Breast epithelium (tissue), 4 donors: ENCODE measurements at regions not wholly inside any gene's neighbourhood (a gene's known extent, or its start where the extent isn't known, plus 50 kb on each side); places are given as distances from the start of the nearest gene placed in this dataset.

Source experiments
- DNase-seq, 2 donors: peaks; one replicate each; pipeline ENCODE4 v3.0.0-alpha.2; 2019; ENCODE audit warnings: low spot score in 2 of 2
- H3K27ac ChIP-seq, 2 donors: fragments of 200-600 bp; sonication (generic) in 1 of 2; one replicate each; pipeline ENCODE4 v1.5.1; 2016 to 2019; ENCODE audit warnings: mild to moderate bottlenecking in 1 of 2
- H3K27me3 ChIP-seq, 2 donors: fragments of 200-600 bp; sonication (generic) in 1 of 2; one replicate each; pipeline versions ENCODE4 v1.5.1 to v1.6.0; 2017 to 2019; ENCODE audit warnings: control low read depth in 1 of 2, mild to moderate bottlenecking in 1 of 2
- H3K36me3 ChIP-seq: fragments of 200-600 bp; one replicate; pipeline ENCODE4 v1.5.1; 2019
- H3K4me1 ChIP-seq, 2 donors: fragments of 200-600 bp; sonication (generic); one replicate each; pipeline ENCODE4 v1.5.1; 2016 to 2019; ENCODE audit warnings: control low read depth in 1 of 2
- H3K4me3 ChIP-seq, 3 donors: fragments of 200-600 bp; sonication (generic); 1 replicate in 2 of 3; 2 replicates in 1 of 3; pipeline ENCODE4 v1.5.1; 2016 to 2019; ENCODE audit warnings: mild to moderate bottlenecking in 3 of 3, moderate library complexity in 2 of 3
- H3K9me3 ChIP-seq, 2 donors: fragments of 200-600 bp; sonication (generic) in 1 of 2; one replicate each; pipeline ENCODE4 v1.5.1; 2016 to 2019; ENCODE audit warnings: control low read depth in 1 of 2
- POLR2A ChIP-seq: fragments of 450-650 bp; IDR thresholded peaks from one replicate; pipeline ENCODE4 v1.6.1; 2016; ENCODE audit warnings: antibody characterized with exemption, mild to moderate bottlenecking, moderate library complexity
- POLR2AphosphoS5 ChIP-seq, 3 donors: sonication (generic); formaldehyde crosslinking; IDR thresholded peaks; one replicate each; pipeline ENCODE4 v1.6.1; 2017; ENCODE audit warnings: antibody characterized with exemption in 3 of 3
- intact Hi-C: fragments of 100-400 bp; cut with DNase I; formaldehyde crosslinking; loops from one replicate; pipeline ENCODE4 v1.15.1; 2023; ENCODE audit warnings: low total_unique reads
- TF ChIP-seq, protein P1 (sequence below), 3 donors: fragments of 450-650 bp; IDR thresholded peaks; one replicate each; pipeline ENCODE4 v1.5.1; 2016 to 2017; ENCODE audit warnings: antibody characterized with exemption in 3 of 3, mild to moderate bottlenecking in 3 of 3, moderate library complexity in 3 of 3

DNA sequence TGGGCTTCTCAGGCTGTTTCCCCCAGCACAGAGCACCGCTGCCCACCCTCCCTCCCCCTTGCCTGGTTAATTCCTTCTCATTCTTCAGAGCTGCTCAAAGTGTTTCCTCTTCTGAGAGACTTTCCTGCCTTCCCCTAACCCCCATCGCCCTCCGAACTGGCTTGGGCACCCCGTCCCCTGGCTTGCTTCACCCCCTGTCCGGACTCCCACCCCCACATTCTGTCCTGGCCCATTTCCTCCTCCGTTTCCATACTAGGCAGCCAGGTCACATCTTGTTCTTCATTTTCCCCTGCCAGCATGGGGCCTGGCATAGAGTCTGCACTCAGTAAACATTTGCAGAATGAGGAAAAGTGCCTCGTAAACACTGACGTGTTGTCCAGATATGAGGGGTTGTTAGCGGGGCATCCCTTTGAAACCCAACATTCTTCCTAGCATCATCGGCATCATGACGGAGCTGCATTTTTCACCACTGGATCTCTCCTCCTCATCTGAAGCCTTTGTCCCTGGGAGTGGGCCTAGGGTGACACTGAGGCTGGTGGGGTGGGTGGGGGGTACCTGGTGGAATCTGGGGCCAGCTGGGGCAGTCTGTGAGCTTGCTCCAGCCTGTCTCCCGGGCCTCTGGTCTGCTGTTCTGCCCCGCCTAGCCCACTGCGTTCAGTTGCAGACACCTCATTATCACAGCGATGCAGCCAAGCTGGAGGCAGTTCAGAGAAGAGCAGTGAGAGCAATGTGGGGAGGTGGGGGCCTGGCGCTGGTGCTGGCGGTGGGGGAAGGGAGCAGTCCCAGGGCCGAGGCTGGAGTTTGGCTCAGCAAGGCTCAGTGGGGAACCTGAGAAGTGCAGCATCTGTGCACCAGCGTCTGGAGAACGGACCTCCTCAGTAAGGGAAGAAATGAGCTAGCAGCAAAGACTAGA is 149.4 kb upstream of the PJA1 start:
- Histone ChIP-seq H3K4me1 (no peaks in the 10 kb centered on the region), H3K9me3 (no peaks in the 10 kb centered on the region), H3K36me3 (no peaks in the 10 kb centered on the region), H3K4me3 (no peak overlapping the region), H3K27ac (no peak overlapping the region), H3K27me3 (peaks cover 0 to 78% of the 10 kb centered on the region in 2 donors)
- intact Hi-C loops: loop anchor here (10.0 kb wide), 1 partner anchor 1560 kb away; no protein-coding TSS in a partner anchor
- DNase-seq: no peak
- no peak for TF ChIP-seq POLR2A
- TF ChIP-seq POLR2AphosphoS5 (IDR thresholded peaks at IDR 0.05): no peak
- TF ChIP-seq, protein P1, sequence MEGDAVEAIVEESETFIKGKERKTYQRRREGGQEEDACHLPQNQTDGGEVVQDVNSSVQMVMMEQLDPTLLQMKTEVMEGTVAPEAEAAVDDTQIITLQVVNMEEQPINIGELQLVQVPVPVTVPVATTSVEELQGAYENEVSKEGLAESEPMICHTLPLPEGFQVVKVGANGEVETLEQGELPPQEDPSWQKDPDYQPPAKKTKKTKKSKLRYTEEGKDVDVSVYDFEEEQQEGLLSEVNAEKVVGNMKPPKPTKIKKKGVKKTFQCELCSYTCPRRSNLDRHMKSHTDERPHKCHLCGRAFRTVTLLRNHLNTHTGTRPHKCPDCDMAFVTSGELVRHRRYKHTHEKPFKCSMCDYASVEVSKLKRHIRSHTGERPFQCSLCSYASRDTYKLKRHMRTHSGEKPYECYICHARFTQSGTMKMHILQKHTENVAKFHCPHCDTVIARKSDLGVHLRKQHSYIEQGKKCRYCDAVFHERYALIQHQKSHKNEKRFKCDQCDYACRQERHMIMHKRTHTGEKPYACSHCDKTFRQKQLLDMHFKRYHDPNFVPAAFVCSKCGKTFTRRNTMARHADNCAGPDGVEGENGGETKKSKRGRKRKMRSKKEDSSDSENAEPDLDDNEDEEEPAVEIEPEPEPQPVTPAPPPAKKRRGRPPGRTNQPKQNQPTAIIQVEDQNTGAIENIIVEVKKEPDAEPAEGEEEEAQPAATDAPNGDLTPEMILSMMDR (IDR thresholded peaks at IDR 0.05): no peak

DNA sequence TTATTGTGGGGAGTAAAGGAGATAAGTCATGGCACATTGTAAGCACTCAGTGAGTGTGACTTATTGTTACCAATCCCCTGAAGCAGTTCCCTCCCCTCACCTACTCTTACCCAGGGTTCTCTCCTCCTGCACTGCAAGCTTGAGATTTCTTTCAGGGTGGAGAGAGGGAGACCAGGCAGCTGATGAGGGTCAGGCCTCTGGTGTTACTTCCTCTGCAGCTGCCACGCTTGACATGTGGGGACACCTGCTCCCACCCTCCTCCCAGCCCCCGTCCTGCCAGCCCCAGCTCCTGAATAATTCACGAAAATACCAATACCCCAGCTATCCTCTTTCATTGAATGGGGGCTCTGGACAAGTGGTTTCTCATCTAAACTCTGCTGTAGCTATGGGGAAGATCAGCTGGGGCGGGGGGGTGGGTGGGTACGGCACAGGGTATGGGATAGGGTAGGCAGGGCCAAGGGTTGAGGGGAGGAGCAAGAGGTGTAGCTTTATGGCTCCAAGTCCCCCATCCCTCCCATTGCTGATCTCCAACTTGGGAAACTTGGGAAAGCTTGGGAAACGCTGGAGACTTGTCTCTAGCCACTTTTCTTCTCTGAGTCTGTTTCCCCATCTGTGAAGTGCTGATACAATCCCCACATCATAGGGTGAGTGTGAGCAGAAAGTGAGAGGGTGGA is 148.5 kb upstream of the PJA1 start:
- peaks cover 0 to 76% of the 10 kb centered on the region in 2 donors for H3K27me3 ChIP-seq
- TF ChIP-seq POLR2AphosphoS5 (IDR thresholded peaks at IDR 0.05): no peak
- TF ChIP-seq, protein P1 (IDR thresholded peaks at IDR 0.05): no peak
- TF ChIP-seq POLR2A: no peak
- intact Hi-C loops: loop anchor here (10.0 kb wide), 1 partner anchor 1559 kb away; no protein-coding TSS in a partner anchor
- no peaks in the 10 kb centered on the region for H3K9me3 ChIP-seq
- no peak overlapping the region for H3K27ac ChIP-seq
- H3K36me3 ChIP-seq: no peaks in the 10 kb centered on the region
- H3K4me1 ChIP-seq: no peaks in the 10 kb centered on the region
- no peak overlapping the region for H3K4me3 ChIP-seq
- no peak for DNase-seq

DNA sequence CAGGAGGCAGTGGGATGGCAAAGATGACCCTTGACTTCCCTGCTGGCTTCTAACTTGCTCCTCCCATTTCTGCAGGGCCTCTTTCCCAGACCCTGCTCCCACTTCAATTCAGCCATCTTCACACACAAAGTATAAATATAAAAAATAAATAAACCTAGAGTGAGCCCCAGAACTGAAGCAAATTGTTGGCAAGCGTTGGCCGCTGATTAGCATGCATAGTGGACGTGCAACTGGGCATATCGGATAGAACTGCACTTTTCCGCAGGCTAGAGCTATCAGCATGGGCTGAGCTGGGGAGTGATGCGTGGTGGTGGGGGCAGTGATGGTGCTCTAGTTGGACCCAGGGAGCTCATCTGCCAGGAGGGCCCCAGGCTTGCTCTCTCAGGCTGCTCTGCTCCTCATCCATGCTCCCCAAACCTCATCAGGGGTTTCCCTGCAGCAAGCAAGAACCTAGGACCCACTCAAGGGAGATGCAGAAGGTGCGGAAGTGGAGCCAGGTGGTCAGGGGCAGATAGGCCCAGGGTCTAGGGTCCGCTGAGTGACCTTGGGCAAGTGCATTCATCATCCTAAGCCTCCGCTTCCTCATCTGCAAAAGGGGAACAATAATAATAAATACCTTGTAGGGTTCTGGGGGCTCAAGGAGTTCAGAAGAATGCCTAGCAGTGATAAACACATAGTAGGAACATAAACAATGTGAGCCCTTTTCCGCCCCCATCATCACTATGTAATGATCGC is 146.8 kb upstream of the PJA1 start:
- no peak for DNase-seq
- intact Hi-C loops: loop anchor here (10.0 kb wide), 1 partner anchor 1557 kb away; no protein-coding TSS in a partner anchor

DNA sequence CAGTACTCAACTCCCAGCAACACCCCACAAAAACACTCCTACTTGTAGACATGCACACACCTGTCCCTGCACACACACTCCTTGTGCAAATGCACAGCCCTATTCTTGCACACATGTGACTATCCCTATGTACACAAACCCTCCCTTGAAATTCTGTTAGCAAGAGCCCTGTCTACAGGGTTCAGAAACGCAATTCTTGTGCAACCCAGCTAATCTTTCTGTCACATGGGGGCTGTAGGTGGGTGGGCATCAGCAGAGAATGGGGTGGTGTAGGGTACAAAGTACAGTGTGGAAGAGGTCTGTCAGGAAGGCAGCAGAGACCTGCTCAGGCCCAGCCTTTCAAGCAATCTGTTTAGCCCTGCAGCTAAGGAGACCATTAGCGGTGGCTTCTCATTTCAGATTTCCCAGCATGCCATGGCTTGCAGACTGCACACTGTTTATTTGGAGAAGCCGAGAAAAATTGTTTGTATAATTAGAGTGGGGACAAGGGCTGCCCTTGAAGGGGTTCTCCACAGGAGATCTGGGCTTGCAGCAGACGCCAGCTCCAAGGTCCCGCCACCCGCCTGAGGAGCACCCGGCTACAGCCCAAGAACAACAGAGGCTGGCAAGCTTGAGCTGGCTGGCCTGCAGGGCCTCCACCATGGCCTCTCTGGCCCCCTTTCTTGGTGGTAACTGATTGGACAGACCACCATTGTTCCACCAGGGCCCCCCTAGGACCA is 144.0 kb upstream of the PJA1 start:
- intact Hi-C loops: no loop called here
- no peak for DNase-seq
- TF ChIP-seq POLR2A (no peak), POLR2AphosphoS5 (IDR thresholded peaks at IDR 0.05) (no peak)
- TF ChIP-seq, protein P1 (IDR thresholded peaks at IDR 0.05): no peak
- Histone ChIP-seq H3K9me3 (no peaks in the 10 kb centered on the region), H3K27ac (no peak overlapping the region), H3K36me3 (no peaks in the 10 kb centered on the region), H3K27me3 (peaks cover 0 to 64% of the 10 kb centered on the region in 2 donors), H3K4me1 (no peaks in the 10 kb centered on the region), H3K4me3 (no peak overlapping the region)

More for the DNA sequence above, 146.8 kb upstream of the PJA1 start:
- Histone ChIP-seq H3K9me3 (no peaks in the 10 kb centered on the region), H3K4me3 (no peak overlapping the region), H3K36me3 (no peaks in the 10 kb centered on the region), H3K27me3 (peaks cover 0 to 67% of the 10 kb centered on the region in 2 donors), H3K4me1 (no peaks in the 10 kb centered on the region), H3K27ac (no peak overlapping the region)
- TF ChIP-seq, protein P1 (IDR thresholded peaks at IDR 0.05): no peak
- TF ChIP-seq POLR2A (no peak), POLR2AphosphoS5 (IDR thresholded peaks at IDR 0.05) (no peak)
